ENCODE measurements at regions not wholly inside any gene's neighbourhood (a gene's known extent, or its start where the extent isn't known, plus 50 kb on each side); places are given as distances from the start of the nearest gene placed in this dataset.

DNA sequence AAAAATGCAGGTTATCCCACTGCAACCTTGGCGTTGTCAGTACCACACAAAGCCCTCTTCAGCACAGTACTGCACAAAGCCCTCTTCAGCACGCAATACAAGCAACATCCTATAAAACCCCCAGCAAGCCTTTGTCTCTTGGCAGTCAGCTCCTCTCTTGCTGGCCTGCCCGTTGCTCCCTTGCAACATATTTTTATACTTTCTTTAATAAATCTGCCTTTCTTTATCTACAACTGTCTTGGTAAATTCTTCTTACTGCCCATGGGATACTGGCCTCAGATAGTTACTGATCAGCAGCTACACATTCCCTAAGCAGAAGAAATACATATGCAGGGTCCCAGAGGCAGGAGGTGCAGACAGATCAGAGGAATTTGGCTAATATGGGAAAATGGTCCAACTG, 70.5 kb upstream of the MAP3K4 start:
- Mint-ChIP-seq H3K9me3 (no peaks in the 10 kb centered on the region), H3K27me3 (no peaks in the 10 kb centered on the region), H3K4me1 (no peaks in the 10 kb centered on the region), H3K27ac (no peak overlapping the region), H3K4me3 (no peak overlapping the region), H3K36me3 (ENCODE audit: low read depth) (no peaks in the 10 kb centered on the region)
- intact Hi-C loops (cut with micrococcal nuclease) = no loop called here
- no peak for DNase-seq

DNA sequence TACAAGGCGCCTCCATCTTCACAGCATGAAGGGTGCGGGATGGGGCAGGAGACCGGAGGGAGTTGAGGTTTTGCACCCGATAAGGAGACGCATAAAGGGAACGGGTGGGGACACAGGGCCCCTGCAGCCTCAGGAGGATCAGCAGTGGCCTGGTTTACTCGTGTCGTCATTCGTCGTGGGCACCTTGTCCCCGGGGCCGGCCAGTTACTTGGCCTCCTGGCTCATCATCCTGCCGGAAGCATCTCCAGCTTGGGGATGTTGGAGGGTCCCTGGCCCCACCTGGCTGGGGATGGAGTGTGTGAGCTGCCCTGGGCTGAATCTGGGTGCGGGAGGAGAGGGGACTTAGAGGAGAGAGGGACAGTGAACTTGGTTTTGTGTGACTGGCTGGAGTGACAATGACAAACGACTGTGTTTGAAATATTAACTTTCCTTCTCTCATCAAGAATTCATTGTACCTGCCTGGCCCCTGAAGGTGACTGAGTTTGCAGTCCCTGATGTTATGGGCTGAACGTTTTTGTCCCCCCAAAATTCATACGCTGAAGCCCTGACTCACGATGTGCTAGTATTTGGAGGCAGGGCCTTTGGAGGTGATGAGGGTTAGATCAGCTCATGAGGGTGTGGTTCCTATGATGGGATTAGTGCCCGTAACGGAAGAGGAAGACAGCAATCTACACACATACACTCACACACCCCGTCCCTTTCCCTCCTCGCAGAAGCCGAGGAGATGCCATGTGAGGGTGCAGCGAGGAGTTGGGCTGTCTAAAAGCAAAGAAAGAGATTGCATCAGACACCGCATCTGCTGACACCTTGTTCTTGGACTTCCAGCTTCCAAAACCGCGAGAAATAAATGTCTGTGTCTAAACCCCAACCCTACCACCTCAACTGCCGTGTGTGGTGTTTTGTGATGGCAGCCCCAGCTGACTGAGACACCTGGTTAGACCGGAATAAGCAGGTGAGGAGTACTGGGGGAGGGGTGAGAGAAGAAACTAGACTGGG, 65.0 kb upstream of the MAP3K4 start:
- DNase-seq = no peak
- Mint-ChIP-seq H3K4me3 (no peak overlapping the region), H3K9me3 (no peaks in the 10 kb centered on the region), H3K27ac (no peak overlapping the region), H3K4me1 (no peaks in the 10 kb centered on the region), H3K36me3 (ENCODE audit: low read depth) (no peaks in the 10 kb centered on the region), H3K27me3 (peaks cover 20% of the 10 kb centered on the region)
- intact Hi-C loops (cut with micrococcal nuclease) = no loop called here

DNA sequence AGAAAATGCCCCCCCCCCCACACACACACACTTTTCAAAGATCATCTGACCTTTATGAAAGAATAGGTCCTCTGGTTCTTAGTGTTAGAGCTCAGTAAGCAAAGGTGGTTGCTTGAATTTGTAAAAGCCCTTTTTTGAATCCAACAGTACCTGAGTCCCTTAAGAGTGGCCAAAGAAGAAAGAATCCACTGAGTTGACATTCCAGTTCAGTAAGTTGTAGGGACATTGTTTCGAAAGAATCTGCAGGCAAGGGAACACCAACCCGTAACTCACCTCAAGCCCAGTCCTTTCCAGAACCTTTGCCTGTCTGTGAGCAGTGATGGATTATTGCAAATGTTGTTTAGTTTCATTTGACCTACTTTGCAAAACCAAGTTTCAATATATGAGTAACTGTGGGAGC, 64.2 kb upstream of the MAP3K4 start:
- no peaks in the 10 kb centered on the region for H3K9me3 Mint-ChIP-seq
- intact Hi-C loops (cut with micrococcal nuclease) = no loop called here
- H3K27ac Mint-ChIP-seq = no peak overlapping the region

DNA sequence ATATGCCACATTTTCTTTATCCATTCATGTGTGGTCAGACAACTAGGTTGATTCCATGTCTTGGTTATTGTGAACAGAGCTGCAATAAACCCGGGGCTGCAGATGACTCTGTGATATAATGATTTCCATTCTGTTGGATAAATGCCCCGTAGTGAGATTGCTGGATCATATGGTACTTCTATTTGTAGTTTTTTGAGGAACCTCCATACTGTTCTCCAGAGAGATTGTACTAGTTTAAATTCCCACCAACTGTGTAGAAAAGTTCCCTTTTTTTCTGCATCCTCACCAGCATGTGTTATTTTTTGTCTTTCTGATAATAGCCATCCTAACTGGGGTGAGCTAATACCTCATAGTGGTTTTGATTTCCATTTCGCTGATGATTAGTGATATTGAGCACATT, 62.2 kb upstream of the MAP3K4 start:
- H3K36me3 Mint-ChIP-seq (ENCODE audit: low read depth) = no peaks in the 10 kb centered on the region
- H3K27ac Mint-ChIP-seq = no peak overlapping the region
- H3K4me1 Mint-ChIP-seq = no peaks in the 10 kb centered on the region
- intact Hi-C loops (cut with micrococcal nuclease) = no loop called here
- H3K4me3 Mint-ChIP-seq = no peak overlapping the region
- DNase-seq = no peak
- peaks cover 28% of the 10 kb centered on the region for H3K27me3 Mint-ChIP-seq
- no peaks in the 10 kb centered on the region for H3K9me3 Mint-ChIP-seq

More for the DNA sequence above, 64.2 kb upstream of the MAP3K4 start:
- no peak for DNase-seq
- no peaks in the 10 kb centered on the region for H3K36me3 Mint-ChIP-seq (ENCODE audit: low read depth)
- H3K4me3 Mint-ChIP-seq = no peak overlapping the region
- H3K27me3 Mint-ChIP-seq = peaks cover 25% of the 10 kb centered on the region
- H3K4me1 Mint-ChIP-seq = no peaks in the 10 kb centered on the region

DNA sequence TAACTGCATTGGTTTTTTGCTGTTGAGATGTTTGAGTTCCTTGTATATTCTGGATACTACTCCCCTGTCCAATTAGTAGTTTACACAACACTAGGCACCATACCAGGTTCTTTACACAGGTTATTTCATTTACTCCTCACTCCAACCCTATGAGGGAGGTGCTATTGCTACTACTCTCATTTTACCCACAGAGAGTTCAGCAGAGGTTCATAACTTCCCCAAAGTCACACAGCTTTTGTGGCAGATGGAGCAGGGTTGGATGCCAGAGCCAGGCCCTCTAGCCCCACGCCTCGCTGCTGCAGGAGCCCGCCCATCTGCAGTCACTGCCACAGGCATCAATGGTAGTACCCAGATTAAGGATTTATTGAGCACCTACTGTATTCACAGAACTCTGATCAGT, 61.7 kb upstream of the MAP3K4 start:
- H3K9me3 Mint-ChIP-seq = no peaks in the 10 kb centered on the region
- no peak overlapping the region for H3K27ac Mint-ChIP-seq
- no peak for DNase-seq
- no peaks in the 10 kb centered on the region for H3K4me1 Mint-ChIP-seq
- H3K27me3 Mint-ChIP-seq = peaks cover 28% of the 10 kb centered on the region
- H3K4me3 Mint-ChIP-seq = no peak overlapping the region
- intact Hi-C loops (cut with micrococcal nuclease) = loop anchor here (1.0 to 5.0 kb wide), 3 partner anchors 62 to 444 kb away; no protein-coding TSS in a partner anchor
- no peaks in the 10 kb centered on the region for H3K36me3 Mint-ChIP-seq (ENCODE audit: low read depth)

DNA sequence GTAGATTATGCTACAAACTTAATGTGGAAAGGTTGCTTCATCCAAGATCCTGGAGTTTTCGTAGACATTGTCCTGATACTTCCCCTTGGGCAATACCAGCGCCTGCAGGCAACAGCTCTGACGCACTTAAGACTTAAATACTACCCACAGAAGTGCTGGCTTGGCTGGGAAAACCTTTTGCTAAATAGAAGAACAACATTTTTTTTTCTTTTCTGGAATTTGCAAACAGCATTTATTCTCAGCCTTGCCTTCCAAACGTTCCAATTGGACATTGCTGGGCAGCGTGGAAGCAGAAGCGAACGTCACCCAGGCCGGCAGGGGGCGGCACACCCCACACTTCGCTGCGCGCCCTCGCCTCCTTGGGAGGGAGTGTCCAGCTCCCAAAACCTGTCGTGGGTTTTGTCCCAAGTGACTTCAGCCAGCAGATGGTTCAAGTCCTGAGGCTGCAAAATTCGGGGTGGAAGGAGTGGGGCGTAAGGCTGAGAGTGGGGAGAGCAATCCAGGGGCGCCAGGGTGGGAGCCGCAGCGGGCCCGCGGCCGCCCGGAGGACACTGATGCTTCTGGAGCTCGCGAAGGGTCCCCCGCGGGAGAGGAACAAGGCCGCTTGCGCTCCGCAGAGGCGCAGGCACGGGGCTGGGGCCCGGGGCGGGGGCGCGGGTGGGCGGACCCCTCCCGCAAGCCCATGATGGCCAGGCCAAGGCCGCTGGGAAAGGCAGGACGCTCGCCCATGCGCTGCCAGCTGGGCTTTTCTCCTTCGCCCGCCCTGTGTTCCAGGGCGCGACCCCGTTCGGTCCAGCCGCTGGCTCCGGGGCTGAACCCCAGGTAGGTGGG, 60.8 kb upstream of the MAP3K4 start:
- peaks cover 28% of the 10 kb centered on the region for H3K27me3 Mint-ChIP-seq
- intact Hi-C loops (cut with micrococcal nuclease) = loop anchor here (1.0 to 5.0 kb wide), 3 partner anchors 62 to 444 kb away; no protein-coding TSS in a partner anchor
- no peaks in the 10 kb centered on the region for H3K36me3 Mint-ChIP-seq (ENCODE audit: low read depth)
- H3K9me3 Mint-ChIP-seq = no peaks in the 10 kb centered on the region
- H3K27ac Mint-ChIP-seq = no peak overlapping the region
- H3K4me1 Mint-ChIP-seq = no peaks in the 10 kb centered on the region
- DNase-seq = peak; percentile 87
- H3K4me3 Mint-ChIP-seq = peak overlapping the region; percentile 43

DNA sequence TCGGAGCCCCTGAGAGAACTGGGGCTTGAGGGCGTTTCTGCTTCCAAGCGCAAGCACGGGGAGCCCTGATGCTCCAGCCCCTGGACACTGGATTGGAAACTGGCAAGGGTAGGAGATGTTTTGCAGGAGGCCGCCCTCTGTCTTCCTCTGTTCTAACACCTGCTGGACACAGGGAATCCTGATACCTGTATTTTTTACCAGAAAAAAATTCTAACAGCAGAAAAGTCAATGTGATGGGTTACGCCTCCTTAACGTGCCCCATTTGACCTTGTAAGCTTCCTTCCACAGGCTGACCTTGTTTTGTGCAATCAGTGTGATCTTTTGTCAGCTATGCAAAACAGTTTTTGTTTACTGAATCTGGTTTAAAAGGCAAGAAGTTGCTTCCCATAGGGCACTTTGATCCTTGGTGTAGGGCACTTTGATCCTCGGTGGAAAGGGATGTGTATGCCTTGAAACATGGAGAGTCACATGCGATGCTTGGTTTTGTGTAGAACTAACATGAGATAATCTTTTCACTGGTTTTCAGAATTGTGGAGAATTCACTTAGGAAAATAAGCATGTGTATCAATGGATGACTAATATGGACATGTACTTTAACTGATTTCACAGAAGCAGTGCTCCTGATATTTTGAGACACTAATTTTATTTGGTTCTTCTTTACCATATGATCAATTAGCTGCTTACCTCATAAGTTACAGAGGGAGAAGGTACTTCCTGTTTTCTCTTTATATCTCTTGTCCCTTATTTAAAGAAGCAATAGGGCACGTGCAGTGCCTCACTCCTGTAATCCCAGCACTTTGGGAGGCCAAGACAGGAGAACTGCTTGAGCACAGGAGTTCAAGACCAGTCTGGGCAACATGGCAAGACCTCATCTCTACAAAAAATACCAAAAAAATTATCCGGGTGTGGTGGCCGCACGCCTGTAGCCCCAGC, 59.9 kb upstream of the MAP3K4 start:
- intact Hi-C loops (cut with micrococcal nuclease) = loop anchor here (5.0 kb wide), 1 partner anchor 204 kb away; no protein-coding TSS in a partner anchor

DNA sequence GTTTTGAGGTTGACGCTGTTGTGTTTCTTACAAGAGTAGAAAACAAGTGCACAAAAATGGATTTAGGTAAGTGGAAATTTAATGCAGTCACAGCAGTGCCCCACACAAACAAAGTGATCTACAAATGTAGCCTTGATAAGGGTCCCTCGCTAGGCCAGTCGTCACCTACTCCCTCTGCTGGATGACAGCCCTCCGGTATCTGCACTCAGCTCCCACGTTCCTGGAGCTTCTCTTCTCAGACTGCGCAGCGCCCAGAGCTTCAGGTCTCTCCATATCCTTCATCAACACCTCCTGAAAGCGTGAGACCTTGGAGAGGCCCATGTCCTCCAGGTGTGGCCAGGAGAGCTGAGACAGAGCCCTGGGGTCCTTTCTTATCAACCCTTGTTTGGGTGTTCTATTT, 58.3 kb upstream of the MAP3K4 start:
- Mint-ChIP-seq H3K27ac (no peak overlapping the region), H3K27me3 (peaks cover 40% of the 10 kb centered on the region), H3K9me3 (no peaks in the 10 kb centered on the region), H3K36me3 (ENCODE audit: low read depth) (no peaks in the 10 kb centered on the region), H3K4me3 (no peak overlapping the region), H3K4me1 (no peaks in the 10 kb centered on the region)
- intact Hi-C loops (cut with micrococcal nuclease) = loop anchor here (5.0 kb wide), 1 partner anchor 206 kb away; no protein-coding TSS in a partner anchor
- DNase-seq = no peak

More for the DNA sequence above, 59.9 kb upstream of the MAP3K4 start:
- Mint-ChIP-seq H3K4me3 (no peak overlapping the region), H3K27ac (no peak overlapping the region), H3K36me3 (ENCODE audit: low read depth) (no peaks in the 10 kb centered on the region), H3K4me1 (no peaks in the 10 kb centered on the region), H3K9me3 (no peaks in the 10 kb centered on the region), H3K27me3 (peaks cover 33% of the 10 kb centered on the region)
- DNase-seq = no peak

DNA sequence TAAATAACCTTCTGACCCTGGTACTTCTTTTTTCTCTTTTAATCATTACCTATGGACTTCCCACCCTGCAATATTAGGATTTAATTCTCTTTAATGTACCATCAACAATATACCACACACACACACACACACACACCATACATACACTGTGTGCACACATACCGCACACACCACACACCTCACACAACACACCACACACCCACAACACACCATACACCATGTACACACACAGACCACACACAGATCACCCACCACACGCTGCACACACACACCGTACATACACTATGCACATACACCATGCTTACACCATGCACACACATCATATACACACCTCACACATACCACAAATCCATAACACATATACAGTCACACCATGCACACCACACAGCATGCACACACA, 57.4 kb upstream of the MAP3K4 start:
- intact Hi-C loops (cut with micrococcal nuclease) = loop anchor here (5.0 kb wide), 1 partner anchor 207 kb away; no protein-coding TSS in a partner anchor
- Mint-ChIP-seq H3K9me3 (no peaks in the 10 kb centered on the region), H3K27ac (no peak overlapping the region), H3K4me3 (no peak overlapping the region), H3K4me1 (no peaks in the 10 kb centered on the region), H3K36me3 (ENCODE audit: low read depth) (no peaks in the 10 kb centered on the region), H3K27me3 (peaks cover 44% of the 10 kb centered on the region)
- no peak for DNase-seq

DNA sequence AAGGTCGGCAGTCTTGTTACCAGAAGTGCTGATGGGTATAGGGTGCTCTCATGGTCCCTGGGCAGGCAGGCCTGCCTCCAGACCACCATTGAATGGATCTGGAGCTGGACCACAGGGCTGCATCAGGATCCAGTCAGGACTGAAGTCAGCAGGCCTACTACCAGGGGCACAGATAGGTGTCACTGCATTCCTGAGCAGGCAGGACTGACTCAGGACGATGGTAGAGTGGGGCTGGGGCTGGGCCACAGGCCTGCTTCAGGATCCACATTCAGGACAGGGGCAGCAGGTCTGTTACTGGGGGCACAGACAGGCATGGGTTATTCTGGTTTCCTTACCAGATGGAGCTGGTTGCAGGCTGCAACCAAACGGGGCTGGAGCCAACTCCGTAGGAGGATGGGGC, 51.4 kb upstream of the MAP3K4 start:
- intact Hi-C loops (cut with micrococcal nuclease) = no loop called here

More for the DNA sequence above, 51.4 kb upstream of the MAP3K4 start:
- Mint-ChIP-seq H3K27ac (no peak overlapping the region), H3K36me3 (ENCODE audit: low read depth) (no peaks in the 10 kb centered on the region), H3K4me3 (no peak overlapping the region), H3K4me1 (no peaks in the 10 kb centered on the region), H3K27me3 (peaks cover 30% of the 10 kb centered on the region), H3K9me3 (no peaks in the 10 kb centered on the region)
- peak; percentile 33 for DNase-seq
